ENCODE measurements at regions not wholly inside any gene's neighbourhood (a gene's known extent, or its start where the extent isn't known, plus 50 kb on each side); places are given as distances from the start of the nearest gene placed in this dataset.

- TF ChIP-seq, protein P1, sequence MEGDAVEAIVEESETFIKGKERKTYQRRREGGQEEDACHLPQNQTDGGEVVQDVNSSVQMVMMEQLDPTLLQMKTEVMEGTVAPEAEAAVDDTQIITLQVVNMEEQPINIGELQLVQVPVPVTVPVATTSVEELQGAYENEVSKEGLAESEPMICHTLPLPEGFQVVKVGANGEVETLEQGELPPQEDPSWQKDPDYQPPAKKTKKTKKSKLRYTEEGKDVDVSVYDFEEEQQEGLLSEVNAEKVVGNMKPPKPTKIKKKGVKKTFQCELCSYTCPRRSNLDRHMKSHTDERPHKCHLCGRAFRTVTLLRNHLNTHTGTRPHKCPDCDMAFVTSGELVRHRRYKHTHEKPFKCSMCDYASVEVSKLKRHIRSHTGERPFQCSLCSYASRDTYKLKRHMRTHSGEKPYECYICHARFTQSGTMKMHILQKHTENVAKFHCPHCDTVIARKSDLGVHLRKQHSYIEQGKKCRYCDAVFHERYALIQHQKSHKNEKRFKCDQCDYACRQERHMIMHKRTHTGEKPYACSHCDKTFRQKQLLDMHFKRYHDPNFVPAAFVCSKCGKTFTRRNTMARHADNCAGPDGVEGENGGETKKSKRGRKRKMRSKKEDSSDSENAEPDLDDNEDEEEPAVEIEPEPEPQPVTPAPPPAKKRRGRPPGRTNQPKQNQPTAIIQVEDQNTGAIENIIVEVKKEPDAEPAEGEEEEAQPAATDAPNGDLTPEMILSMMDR (IDR thresholded peaks at IDR 0.05; ENCODE audit: low read depth, low read length): no peak
Observed at GRCh38 chr2:71786291-71787107, 333.1 kb downstream of the DYSF start.

GRCh38 chr2:71785516-71785981 is 332.2 kb downstream of the DYSF start:
- TF ChIP-seq, protein P1 (IDR thresholded peaks at IDR 0.05; ENCODE audit: low read depth, low read length): no peak
- no peak for DNase-seq (ENCODE audit: extremely low read depth, low read depth)

More at GRCh38 chr2:71786291-71787107, 333.1 kb downstream of the DYSF start:
- no peak for DNase-seq (ENCODE audit: extremely low read depth, low read depth)

- DNase-seq (ENCODE audit: extremely low read depth, low read depth): no peak
Observed at GRCh38 chr2:71784734-71785511, 331.6 kb downstream of the DYSF start.

GRCh38 chr2:71783815-71784214 is 330.5 kb downstream of the DYSF start:
- TF ChIP-seq, protein P1 (IDR thresholded peaks at IDR 0.05; ENCODE audit: low read depth, low read length): no peak
- no peak for DNase-seq (ENCODE audit: extremely low read depth, low read depth)

More at GRCh38 chr2:71784734-71785511, 331.6 kb downstream of the DYSF start:
- TF ChIP-seq, protein P1 (IDR thresholded peaks at IDR 0.05; ENCODE audit: low read depth, low read length): no peak

DNA sequence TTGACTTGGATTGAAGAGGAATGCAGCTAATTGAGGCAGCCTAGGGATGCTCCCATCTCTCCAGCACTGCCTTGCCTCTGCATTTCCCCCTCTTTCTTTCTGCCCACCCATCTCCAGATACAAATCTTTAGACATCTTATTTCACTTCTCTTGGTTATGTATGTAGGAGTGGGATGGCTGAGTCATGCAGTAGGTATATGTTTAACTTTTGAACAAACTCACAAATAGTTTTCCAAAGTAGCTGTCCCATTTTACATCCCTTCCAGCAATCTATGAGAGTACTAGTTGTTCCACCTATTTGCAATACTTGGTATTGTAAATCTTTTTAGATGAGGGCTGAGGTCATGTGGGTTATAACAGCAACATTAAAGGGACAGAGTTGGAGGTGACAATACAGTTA is 329.9 kb downstream of the DYSF start:
- no peak for DNase-seq (ENCODE audit: extremely low read depth, low read depth)
- TF ChIP-seq, protein P1 (IDR thresholded peaks at IDR 0.05; ENCODE audit: low read depth, low read length): no peak

DNA sequence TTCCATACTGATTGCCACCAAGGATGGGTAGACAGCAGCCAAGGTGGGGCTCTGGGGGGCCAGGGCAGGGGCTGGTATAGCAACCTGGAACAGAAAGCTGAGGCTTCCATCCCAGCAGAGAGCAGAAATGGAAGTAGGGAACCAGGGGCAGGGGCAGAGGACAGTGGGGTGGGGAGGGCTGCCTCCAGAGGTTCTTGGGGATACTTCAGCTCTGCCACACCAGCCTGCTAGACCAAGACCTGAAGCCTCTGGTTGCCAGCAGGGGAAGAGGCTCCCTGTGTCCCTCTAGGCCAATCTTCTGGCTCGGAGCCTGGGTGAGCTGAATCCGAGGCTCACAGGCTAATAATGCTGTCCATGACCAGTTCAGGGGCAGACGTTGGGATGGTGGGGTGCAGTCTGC is 329.0 kb downstream of the DYSF start:
- DNase-seq (ENCODE audit: extremely low read depth, low read depth): no peak
- TF ChIP-seq, protein P1 (IDR thresholded peaks at IDR 0.05; ENCODE audit: low read depth, low read length): no peak

All from AG09319 (cell line).